HepG2 (cell line): ENCODE measurements at regions not wholly inside any gene's neighbourhood (a gene's known extent, or its start where the extent isn't known, plus 50 kb on each side); places are given as distances from the start of the nearest gene placed in this dataset.

Experiments used
- AFF4 ChIP-seq: sonication (generic); formaldehyde crosslinking; IDR thresholded peaks from 2 replicates; pipeline ENCODE4 v1.4.0; 2020; ENCODE audit warnings: missing genetic modification reagents
- HDAC2 ChIP-seq: sonication (generic); formaldehyde crosslinking; IDR thresholded peaks from 2 replicates; pipeline ENCODE4 v1.4.0; 2020; ENCODE audit warnings: missing genetic modification reagents
- NFE2L1 ChIP-seq: sonication (generic); formaldehyde crosslinking; IDR thresholded peaks from 2 replicates; pipeline ENCODE4 v1.4.0; 2020; ENCODE audit warnings: missing genetic modification reagents, mild to moderate bottlenecking, borderline replicate concordance
- NR2F6 ChIP-seq, 2 experiments: IDR thresholded peaks; 2 replicates each; pipeline ENCODE4 v1.6.1; 2016; ENCODE audit warnings: antibody characterized with exemption in 1 of 2, mild to moderate bottlenecking in 1 of 2
- POLR2AphosphoS5 ChIP-seq: IDR thresholded peaks from 2 replicates; pipeline ENCODE4 v1.6.1; 2012; ENCODE audit warnings: low read depth, low read length
- ZNF230 ChIP-seq: sonication (generic); formaldehyde crosslinking; IDR thresholded peaks from 2 replicates; pipeline ENCODE4 v1.4.0; 2020; ENCODE audit warnings: mild to moderate bottlenecking, missing genetic modification reagents
- ZNF800 ChIP-seq: sonication (generic); formaldehyde crosslinking; IDR thresholded peaks from 2 replicates; pipeline ENCODE4 v1.4.0; 2020; ENCODE audit warnings: missing genetic modification reagents
- TF ChIP-seq, protein P1 (sequence below): sonication (generic); formaldehyde crosslinking; IDR thresholded peaks from 2 replicates; pipeline ENCODE4 v1.5.0; 2020; ENCODE audit warnings: missing genetic modification reagents
- TF ChIP-seq, protein P2 (sequence below): sonication (generic); formaldehyde crosslinking; IDR thresholded peaks from 2 replicates; pipeline ENCODE4 v1.5.0; 2020; ENCODE audit warnings: mild to moderate bottlenecking, missing genetic modification reagents, moderate library complexity

DNA sequence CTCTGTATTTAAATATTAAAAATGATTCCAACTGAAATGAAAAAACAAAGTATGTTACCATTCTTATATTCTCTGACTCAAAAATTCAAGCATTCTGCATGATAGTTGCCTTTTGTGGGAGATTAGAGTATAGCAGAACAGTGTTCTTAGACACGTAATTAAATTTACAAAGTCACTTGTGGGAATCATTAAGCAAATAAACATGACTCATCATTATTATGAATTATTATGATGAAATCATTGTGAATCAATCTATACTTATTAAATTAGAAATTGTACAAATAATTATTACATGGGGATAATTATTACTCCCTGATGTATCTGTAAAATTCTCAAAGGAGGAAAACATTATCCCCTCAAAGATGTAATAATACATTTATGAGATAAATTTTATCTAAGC, 358.9 kb upstream of the FSTL5 start:
- no peak for TF ChIP-seq AFF4 (CRISPR knock-in tag)
- no peak for TF ChIP-seq POLR2AphosphoS5
- no peak for TF ChIP-seq ZNF800 (CRISPR knock-in tag)
- TF ChIP-seq, protein P1, sequence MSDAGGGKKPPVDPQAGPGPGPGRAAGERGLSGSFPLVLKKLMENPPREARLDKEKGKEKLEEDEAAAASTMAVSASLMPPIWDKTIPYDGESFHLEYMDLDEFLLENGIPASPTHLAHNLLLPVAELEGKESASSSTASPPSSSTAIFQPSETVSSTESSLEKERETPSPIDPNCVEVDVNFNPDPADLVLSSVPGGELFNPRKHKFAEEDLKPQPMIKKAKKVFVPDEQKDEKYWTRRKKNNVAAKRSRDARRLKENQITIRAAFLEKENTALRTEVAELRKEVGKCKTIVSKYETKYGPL (CRISPR knock-in tag), result no peak
- no peak for TF ChIP-seq HDAC2 (CRISPR knock-in tag)
- TF ChIP-seq, protein P2, sequence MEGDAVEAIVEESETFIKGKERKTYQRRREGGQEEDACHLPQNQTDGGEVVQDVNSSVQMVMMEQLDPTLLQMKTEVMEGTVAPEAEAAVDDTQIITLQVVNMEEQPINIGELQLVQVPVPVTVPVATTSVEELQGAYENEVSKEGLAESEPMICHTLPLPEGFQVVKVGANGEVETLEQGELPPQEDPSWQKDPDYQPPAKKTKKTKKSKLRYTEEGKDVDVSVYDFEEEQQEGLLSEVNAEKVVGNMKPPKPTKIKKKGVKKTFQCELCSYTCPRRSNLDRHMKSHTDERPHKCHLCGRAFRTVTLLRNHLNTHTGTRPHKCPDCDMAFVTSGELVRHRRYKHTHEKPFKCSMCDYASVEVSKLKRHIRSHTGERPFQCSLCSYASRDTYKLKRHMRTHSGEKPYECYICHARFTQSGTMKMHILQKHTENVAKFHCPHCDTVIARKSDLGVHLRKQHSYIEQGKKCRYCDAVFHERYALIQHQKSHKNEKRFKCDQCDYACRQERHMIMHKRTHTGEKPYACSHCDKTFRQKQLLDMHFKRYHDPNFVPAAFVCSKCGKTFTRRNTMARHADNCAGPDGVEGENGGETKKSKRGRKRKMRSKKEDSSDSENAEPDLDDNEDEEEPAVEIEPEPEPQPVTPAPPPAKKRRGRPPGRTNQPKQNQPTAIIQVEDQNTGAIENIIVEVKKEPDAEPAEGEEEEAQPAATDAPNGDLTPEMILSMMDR (CRISPR knock-in tag), result no peak
- TF ChIP-seq NR2F6 (IDR thresholded peaks at IDR 0.05), result no peak
- no peak for TF ChIP-seq NR2F6 (CRISPR knock-in tag; IDR thresholded peaks at IDR 0.05)
- no peak for TF ChIP-seq NFE2L1 (CRISPR knock-in tag)
- TF ChIP-seq ZNF230, result no peak
